Panc1 (cell line): ENCODE measurements at regions not wholly inside any gene's neighbourhood (a gene's known extent, or its start where the extent isn't known, plus 50 kb on each side); places are given as distances from the start of the nearest gene placed in this dataset.

ENCODE experiments used
- ATAC-seq: fragments of 200-7000 bp; cut with Tn5 transposase; 2 replicates; pipeline ENCODE4 v1.9.1; 2020; ENCODE audit warnings: mild to moderate bottlenecking, moderate library complexity
- BruUV-seq: library from RNA; stranded (reverse); fragments of 400-500 nt; replicated peaks from 2 replicates; lab custom pipeline; 2021; lab: Mats Ljungman, UMichigan
- CTCF ChIA-PET: fragments of 300-600 bp; sonication (Branson Sonifier 250); formaldehyde crosslinking; loops from one replicate; lab custom pipeline; 2022; ENCODE audit warnings: antibody characterized with exemption; lab: Charles Lee
- POLR2A ChIA-PET: fragments of 300-600 bp; sonication (Branson Sonifier 250); formaldehyde crosslinking; loops from one replicate; lab custom pipeline; 2022; ENCODE audit warnings: antibody characterized with exemption; lab: Charles Lee
- DNase-seq: peaks from one replicate; pipeline ENCODE4 v3.0.0-alpha.2; 2010; ENCODE audit warnings: low read depth, low spot score
- H3K27ac ChIP-seq: 2 replicates; pipeline ENCODE4 v1.5.1; 2011; ENCODE audit warnings: mild to moderate bottlenecking, low read length, inconsistent platforms
- H3K27me3 ChIP-seq: fragments of 200-500 bp; sonication (Bioruptor generic); 2 replicates; pipeline ENCODE4 v1.6.0; 2014; ENCODE audit warnings: low read length, inconsistent platforms; ENCODE audit not compliant: control insufficient read depth, insufficient read depth
- H3K36me3 ChIP-seq: fragments of 200-500 bp; sonication (Bioruptor generic); 2 replicates; pipeline ENCODE4 v1.5.1; 2014; ENCODE audit warnings: inconsistent platforms, mild to moderate bottlenecking, low read length, moderate library complexity; ENCODE audit not compliant: control insufficient read depth, insufficient read depth
- H3K4me1 ChIP-seq: 2 replicates; pipeline ENCODE4 v1.5.1; 2011; ENCODE audit warnings: inconsistent platforms, mild to moderate bottlenecking, low read length, moderate library complexity; ENCODE audit not compliant: control insufficient read depth, insufficient read depth
- H3K4me3 ChIP-seq, 2 experiments: 2 replicates each; pipeline ENCODE4 v1.5.1; 2011 to 2012; ENCODE audit warnings: low read depth in 2 of 2, low read length in 2 of 2, mild to moderate bottlenecking in 2 of 2, inconsistent platforms in 1 of 2, moderate library complexity in 1 of 2
- H3K9me3 ChIP-seq: fragments of 200-500 bp; sonication (Bioruptor generic); 2 replicates; pipeline ENCODE4 v1.5.1; 2014; ENCODE audit warnings: low read depth, mild to moderate bottlenecking, inconsistent platforms, low read length, moderate library complexity; ENCODE audit not compliant: control insufficient read depth, insufficient read depth
- POLR2AphosphoS5 ChIP-seq: IDR thresholded peaks from 2 replicates; pipeline ENCODE4 v1.6.1; 2012; ENCODE audit warnings: mild to moderate bottlenecking, low read depth, low read length, moderate library complexity
- SIN3A ChIP-seq: IDR thresholded peaks from 2 replicates; pipeline ENCODE4 v1.6.1; 2012; ENCODE audit warnings: low read depth, mild to moderate bottlenecking, low read length, moderate library complexity, borderline replicate concordance; ENCODE audit not compliant: insufficient read depth
- TCF7L2 ChIP-seq: IDR thresholded peaks from 2 replicates; pipeline ENCODE4 v1.6.1; 2011; ENCODE audit warnings: mild to moderate bottlenecking, low read depth, low read length, inconsistent platforms
- in situ Hi-C: cut with HindIII; loops from 2 replicates; pipeline ENCODE4 v1.10.0; 2016; ENCODE audit warnings: low sequenced_read_pairs, low pct_unique_long_range_greater_than_20kb
- intact Hi-C: fragments of 100-400 bp; cut with micrococcal nuclease; formaldehyde crosslinking; loops from one replicate; pipeline ENCODE4 v1.10.0; 2022; ENCODE audit not compliant: unreplicated experiment
- TF ChIP-seq, protein P1 (sequence below), 2 experiments: IDR thresholded peaks; 2 replicates each; pipeline ENCODE4 v1.6.1; 2011 to 2012; ENCODE audit warnings: low read depth in 2 of 2, control low read depth in 1 of 2, low read length in 1 of 2, mild to moderate bottlenecking in 1 of 2, moderate library complexity in 1 of 2; ENCODE audit not compliant: insufficient read depth in 1 of 2
- TF ChIP-seq, protein P2 (sequence below): fragments of 450-650 bp; IDR thresholded peaks from 2 replicates; pipeline ENCODE4 v1.5.1; 2017; ENCODE audit warnings: mild to moderate bottlenecking

DNA sequence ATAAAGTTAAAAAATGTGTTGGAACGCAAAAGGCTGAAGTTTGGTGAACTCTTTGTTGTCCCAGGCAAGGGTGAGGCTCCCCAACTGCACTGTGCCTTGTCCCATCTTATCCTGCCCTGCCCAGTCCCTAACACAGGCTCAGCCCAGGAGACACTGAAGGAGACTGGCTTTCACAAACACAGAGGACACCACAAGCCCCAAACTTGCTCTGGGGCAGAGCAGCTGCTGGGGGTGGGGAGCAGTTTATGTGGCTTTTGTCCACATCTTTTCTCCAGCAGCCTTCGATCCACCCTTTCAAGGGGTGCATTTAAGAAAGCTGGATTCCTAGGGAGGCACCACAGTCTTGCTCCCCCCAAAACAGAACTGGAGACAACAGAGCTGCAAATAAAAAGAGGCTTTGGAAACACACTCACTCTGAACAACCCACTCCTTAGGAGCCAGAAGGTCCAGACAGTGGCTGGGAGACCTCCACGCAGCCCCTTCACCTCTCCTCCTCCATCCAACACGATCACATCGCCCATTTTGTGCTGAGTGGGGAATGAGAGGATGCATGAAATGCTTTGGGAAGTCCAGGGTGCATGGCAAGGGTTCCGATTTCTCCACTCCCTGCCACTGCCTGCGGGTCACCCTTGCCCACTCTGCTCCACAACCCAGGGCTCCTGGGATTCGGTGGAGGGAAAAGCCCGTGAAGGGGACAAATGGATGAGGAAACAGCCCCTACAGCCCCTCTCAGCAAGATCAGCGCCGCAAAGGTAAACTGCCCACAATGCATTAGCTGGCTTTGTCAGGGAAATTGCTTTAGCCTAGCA lies 260.5 kb upstream of the TLE3 start:
- BruUV-seq: no TSS peak
- TF ChIP-seq TCF7L2: no peak
- TF ChIP-seq SIN3A: no peak
- TF ChIP-seq, protein P1, sequence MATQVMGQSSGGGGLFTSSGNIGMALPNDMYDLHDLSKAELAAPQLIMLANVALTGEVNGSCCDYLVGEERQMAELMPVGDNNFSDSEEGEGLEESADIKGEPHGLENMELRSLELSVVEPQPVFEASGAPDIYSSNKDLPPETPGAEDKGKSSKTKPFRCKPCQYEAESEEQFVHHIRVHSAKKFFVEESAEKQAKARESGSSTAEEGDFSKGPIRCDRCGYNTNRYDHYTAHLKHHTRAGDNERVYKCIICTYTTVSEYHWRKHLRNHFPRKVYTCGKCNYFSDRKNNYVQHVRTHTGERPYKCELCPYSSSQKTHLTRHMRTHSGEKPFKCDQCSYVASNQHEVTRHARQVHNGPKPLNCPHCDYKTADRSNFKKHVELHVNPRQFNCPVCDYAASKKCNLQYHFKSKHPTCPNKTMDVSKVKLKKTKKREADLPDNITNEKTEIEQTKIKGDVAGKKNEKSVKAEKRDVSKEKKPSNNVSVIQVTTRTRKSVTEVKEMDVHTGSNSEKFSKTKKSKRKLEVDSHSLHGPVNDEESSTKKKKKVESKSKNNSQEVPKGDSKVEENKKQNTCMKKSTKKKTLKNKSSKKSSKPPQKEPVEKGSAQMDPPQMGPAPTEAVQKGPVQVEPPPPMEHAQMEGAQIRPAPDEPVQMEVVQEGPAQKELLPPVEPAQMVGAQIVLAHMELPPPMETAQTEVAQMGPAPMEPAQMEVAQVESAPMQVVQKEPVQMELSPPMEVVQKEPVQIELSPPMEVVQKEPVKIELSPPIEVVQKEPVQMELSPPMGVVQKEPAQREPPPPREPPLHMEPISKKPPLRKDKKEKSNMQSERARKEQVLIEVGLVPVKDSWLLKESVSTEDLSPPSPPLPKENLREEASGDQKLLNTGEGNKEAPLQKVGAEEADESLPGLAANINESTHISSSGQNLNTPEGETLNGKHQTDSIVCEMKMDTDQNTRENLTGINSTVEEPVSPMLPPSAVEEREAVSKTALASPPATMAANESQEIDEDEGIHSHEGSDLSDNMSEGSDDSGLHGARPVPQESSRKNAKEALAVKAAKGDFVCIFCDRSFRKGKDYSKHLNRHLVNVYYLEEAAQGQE (IDR thresholded peaks at IDR 0.05; ENCODE audit: insufficient read depth in 1 of 2, low read depth in 2 of 2, low read length in 1 of 2): no peak
- TF ChIP-seq POLR2AphosphoS5: no peak
- TF ChIP-seq, protein P2, sequence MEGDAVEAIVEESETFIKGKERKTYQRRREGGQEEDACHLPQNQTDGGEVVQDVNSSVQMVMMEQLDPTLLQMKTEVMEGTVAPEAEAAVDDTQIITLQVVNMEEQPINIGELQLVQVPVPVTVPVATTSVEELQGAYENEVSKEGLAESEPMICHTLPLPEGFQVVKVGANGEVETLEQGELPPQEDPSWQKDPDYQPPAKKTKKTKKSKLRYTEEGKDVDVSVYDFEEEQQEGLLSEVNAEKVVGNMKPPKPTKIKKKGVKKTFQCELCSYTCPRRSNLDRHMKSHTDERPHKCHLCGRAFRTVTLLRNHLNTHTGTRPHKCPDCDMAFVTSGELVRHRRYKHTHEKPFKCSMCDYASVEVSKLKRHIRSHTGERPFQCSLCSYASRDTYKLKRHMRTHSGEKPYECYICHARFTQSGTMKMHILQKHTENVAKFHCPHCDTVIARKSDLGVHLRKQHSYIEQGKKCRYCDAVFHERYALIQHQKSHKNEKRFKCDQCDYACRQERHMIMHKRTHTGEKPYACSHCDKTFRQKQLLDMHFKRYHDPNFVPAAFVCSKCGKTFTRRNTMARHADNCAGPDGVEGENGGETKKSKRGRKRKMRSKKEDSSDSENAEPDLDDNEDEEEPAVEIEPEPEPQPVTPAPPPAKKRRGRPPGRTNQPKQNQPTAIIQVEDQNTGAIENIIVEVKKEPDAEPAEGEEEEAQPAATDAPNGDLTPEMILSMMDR: no peak
- ATAC-seq (no peak), DNase-seq (no peak)
- in situ Hi-C loops: no loop called here
- Histone ChIP-seq H3K9me3 (no peaks in the 10 kb centered on the region), H3K4me1 (peaks cover 5% of the 10 kb centered on the region; the same call in 1 of the 2 replicates), H3K27ac (no peak overlapping the region), H3K4me3 (no peak overlapping the region), H3K36me3 (no peaks in the 10 kb centered on the region), H3K27me3 (no peaks in the 10 kb centered on the region)
- intact Hi-C loops: no loop called here
- ChIA-PET POLR2A (no interaction called here), CTCF (no interaction called here)

GRCh38 chr15:70357453-70357852 lies 259.7 kb upstream of the TLE3 start:
- Histone ChIP-seq H3K27me3 (no peaks in the 10 kb centered on the region), H3K9me3 (no peaks in the 10 kb centered on the region), H3K36me3 (no peaks in the 10 kb centered on the region), H3K27ac (no peak overlapping the region), H3K4me1 (peaks cover 5% of the 10 kb centered on the region; the same call in 1 of the 2 replicates), H3K4me3 (no peak overlapping the region)
- ATAC-seq (no peak), DNase-seq (no peak)
- ChIA-PET POLR2A (no interaction called here), CTCF (no interaction called here)
- TF ChIP-seq SIN3A (no peak), TCF7L2 (no peak), POLR2AphosphoS5 (no peak)
- TF ChIP-seq, protein P1 (IDR thresholded peaks at IDR 0.05; ENCODE audit: insufficient read depth in 1 of 2, low read depth in 2 of 2, low read length in 1 of 2): no peak
- TF ChIP-seq, protein P2: no peak
- no TSS peak for BruUV-seq
- intact Hi-C loops (no loop called here), in situ Hi-C loops (no loop called here)
